A673 (cell line): ENCODE measurements at regions not wholly inside any gene's neighbourhood (a gene's known extent, or its start where the extent isn't known, plus 50 kb on each side); places are given as distances from the start of the nearest gene placed in this dataset.

Experiments
- EZH2 ChIP-seq: fragments of 200-600 bp; sonication (generic); IDR thresholded peaks from 2 replicates; pipeline ENCODE4 v1.6.1; 2017; ENCODE audit warnings: borderline replicate concordance, low read depth, mild to moderate bottlenecking, mixed read lengths, antibody characterized with exemption, low read length; ENCODE audit not compliant: poor library complexity, severe bottlenecking
- TF ChIP-seq, protein P1 (sequence below): fragments of 300-800, 200-600 bp; sonication (generic); conservative IDR thresholded peaks from 2 replicates; pipeline ENCODE4 v1.5.1; 2017; ENCODE audit warnings: low read depth, mild to moderate bottlenecking, antibody characterized with exemption, low read length, moderate library complexity, mixed read lengths

DNA sequence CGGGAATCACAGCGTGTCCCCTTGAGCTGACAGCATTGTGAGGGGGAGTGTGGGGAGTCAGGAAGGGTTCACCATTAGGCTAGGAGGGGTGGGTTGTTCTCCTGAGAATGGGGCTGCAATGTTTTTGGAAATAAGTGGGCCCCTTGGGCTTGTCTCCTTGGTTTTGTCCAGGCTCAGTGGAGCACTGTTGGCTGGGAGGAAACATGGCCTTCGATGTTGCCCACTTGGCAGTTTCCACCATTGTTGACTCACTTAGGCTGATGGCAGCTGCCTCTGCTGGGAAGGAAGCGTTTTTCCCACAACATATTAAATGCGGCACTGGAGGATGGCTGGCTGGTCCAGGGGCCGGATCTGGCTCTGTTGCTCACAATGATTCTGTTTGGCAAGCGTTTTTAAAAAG, 512.1 kb downstream of the QKI start:
- TF ChIP-seq, protein P1, sequence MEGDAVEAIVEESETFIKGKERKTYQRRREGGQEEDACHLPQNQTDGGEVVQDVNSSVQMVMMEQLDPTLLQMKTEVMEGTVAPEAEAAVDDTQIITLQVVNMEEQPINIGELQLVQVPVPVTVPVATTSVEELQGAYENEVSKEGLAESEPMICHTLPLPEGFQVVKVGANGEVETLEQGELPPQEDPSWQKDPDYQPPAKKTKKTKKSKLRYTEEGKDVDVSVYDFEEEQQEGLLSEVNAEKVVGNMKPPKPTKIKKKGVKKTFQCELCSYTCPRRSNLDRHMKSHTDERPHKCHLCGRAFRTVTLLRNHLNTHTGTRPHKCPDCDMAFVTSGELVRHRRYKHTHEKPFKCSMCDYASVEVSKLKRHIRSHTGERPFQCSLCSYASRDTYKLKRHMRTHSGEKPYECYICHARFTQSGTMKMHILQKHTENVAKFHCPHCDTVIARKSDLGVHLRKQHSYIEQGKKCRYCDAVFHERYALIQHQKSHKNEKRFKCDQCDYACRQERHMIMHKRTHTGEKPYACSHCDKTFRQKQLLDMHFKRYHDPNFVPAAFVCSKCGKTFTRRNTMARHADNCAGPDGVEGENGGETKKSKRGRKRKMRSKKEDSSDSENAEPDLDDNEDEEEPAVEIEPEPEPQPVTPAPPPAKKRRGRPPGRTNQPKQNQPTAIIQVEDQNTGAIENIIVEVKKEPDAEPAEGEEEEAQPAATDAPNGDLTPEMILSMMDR: no peak
- TF ChIP-seq EZH2: no peak
